Lower leg skin (tissue), 4 donors: ENCODE measurements at regions not wholly inside any gene's neighbourhood (a gene's known extent, or its start where the extent isn't known, plus 50 kb on each side); places are given as distances from the start of the nearest gene placed in this dataset.

Experiments used
- DNase-seq, 2 donors: peaks; one replicate each; pipeline ENCODE4 v3.0.0-alpha.2; 2019; ENCODE audit warnings: low spot score in 2 of 2
- H3K4me3 ChIP-seq: fragments of 200-600 bp; sonication (generic); 2 replicates; pipeline ENCODE4 v1.5.1; 2017; ENCODE audit warnings: mild to moderate bottlenecking, low read depth; ENCODE audit not compliant: poor library complexity, severe bottlenecking
- CTCF ChIP-seq, 3 donors: fragments of 450-650 bp; IDR thresholded peaks; one replicate each; pipeline ENCODE4 v1.5.1; 2016; ENCODE audit warnings: antibody characterized with exemption in 3 of 3, mild to moderate bottlenecking in 3 of 3, moderate library complexity in 2 of 3
- POLR2A ChIP-seq, 2 donors: fragments of 450-650 bp; IDR thresholded peaks; one replicate each; pipeline ENCODE4 v1.6.1; 2016 to 2017; ENCODE audit warnings: antibody characterized with exemption in 2 of 2, mild to moderate bottlenecking in 1 of 2, moderate library complexity in 1 of 2
- WGBS, 2 donors: methylation state at CpG; one replicate each; pipeline ENCODE4 v1.1.5; 2018; 5-methylcytosine and 5-hydroxymethylcytosine counted together
- intact Hi-C: fragments of 100-400 bp; cut with DNase I; formaldehyde crosslinking; loops from one replicate; pipeline ENCODE4 v1.15.0; 2023; ENCODE audit warnings: low total_unique reads

- intact Hi-C loops, result no loop called here
- H3K4me3 ChIP-seq, result no peak overlapping the region
- no peak for DNase-seq
- TF ChIP-seq CTCF (IDR thresholded peaks at IDR 0.05) (no peak), POLR2A (IDR thresholded peaks at IDR 0.05) (no peak)
- WGBS, 2 donors, result 55 to 65% methylated on average over 3 of the region's 3 CpGs
Measured at GRCh38 chr6:22221630-22222029, 75.2 kb downstream of the PRL start.

GRCh38 chr6:22222469-22222868, 74.4 kb downstream of the PRL start:
- WGBS, 2 donors, result 69 to 74% methylated on average over 6 of the region's 6 CpGs
- no peak for TF ChIP-seq CTCF (IDR thresholded peaks at IDR 0.05)
- TF ChIP-seq POLR2A (IDR thresholded peaks at IDR 0.05), result no peak
- H3K4me3 ChIP-seq, result no peak overlapping the region
- DNase-seq, result no peak
- intact Hi-C loops, result no loop called here

GRCh38 chr6:22227824-22228610, 68.8 kb downstream of the PRL start:
- H3K4me3 ChIP-seq, result no peak overlapping the region
- 29 to 42% methylated on average over 2 of the region's 2 CpGs for WGBS, 2 donors
- TF ChIP-seq CTCF (IDR thresholded peaks at IDR 0.05), result no peak
- no peak for TF ChIP-seq POLR2A (IDR thresholded peaks at IDR 0.05)
- intact Hi-C loops, result no loop called here
- no peak for DNase-seq

- no peak for DNase-seq
- no peak overlapping the region for H3K4me3 ChIP-seq
- TF ChIP-seq CTCF (IDR thresholded peaks at IDR 0.05) (no peak), POLR2A (IDR thresholded peaks at IDR 0.05) (no peak)
- intact Hi-C loops, result no loop called here
- 87 to 92% methylated on average over 7 of the region's 7 CpGs for WGBS, 2 donors
Measured at GRCh38 chr6:22231050-22231449, 65.8 kb downstream of the PRL start.

GRCh38 chr6:22231616-22232015, 65.2 kb downstream of the PRL start:
- no peak overlapping the region for H3K4me3 ChIP-seq
- no peak for DNase-seq
- 68 to 81% methylated on average over 4 of the region's 4 CpGs for WGBS, 2 donors
- intact Hi-C loops, result no loop called here
- TF ChIP-seq POLR2A (IDR thresholded peaks at IDR 0.05) (no peak), CTCF (IDR thresholded peaks at IDR 0.05) (no peak)
